Fibroblast of skin of left quadriceps (primary cell): ENCODE measurements at regions not wholly inside any gene's neighbourhood (a gene's known extent, or its start where the extent isn't known, plus 50 kb on each side); places are given as distances from the start of the nearest gene placed in this dataset.

Source experiments
- DNase-seq, 2 experiments: peaks; one replicate each; pipeline ENCODE4 v3.0.0-alpha.2; 2013; ENCODE audit warnings: low read depth in 2 of 2

DNA sequence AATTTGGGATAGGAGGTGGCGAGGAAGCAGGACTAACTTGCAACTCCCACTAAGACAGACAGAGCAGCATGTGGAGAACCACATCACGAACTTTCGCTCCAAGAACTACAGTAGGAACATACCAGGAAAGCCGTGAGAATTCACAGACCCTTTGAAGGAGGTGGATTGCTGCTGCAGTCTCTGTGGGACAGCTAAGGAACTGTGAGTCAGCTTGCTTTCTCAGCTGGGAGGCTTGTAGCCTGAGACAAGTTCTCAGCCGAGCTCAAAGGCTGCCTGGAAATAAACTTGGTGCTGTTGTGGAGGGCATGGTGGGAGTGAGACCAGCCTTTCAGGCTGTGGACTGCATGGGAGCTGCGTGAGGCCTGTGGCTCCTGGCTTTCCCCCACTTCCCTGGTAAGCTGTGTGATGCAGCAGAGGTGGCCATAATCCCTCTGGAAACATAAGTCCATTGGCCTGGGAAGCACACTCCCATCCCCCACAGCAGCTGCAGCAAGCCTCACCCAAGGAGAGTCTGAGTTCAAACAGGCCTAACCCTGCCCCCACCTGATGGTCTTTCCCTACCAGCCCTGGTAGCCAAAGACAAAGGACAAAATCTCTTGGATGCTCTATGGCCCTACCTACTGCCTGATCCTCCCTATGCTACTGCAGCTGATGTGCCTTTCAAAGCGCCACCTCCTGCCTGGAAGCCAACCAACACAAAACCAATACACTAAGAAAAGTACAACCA lies 441.1 kb upstream of the HTR2A start:
- peak; percentile 53 to 56 for DNase-seq

DNA sequence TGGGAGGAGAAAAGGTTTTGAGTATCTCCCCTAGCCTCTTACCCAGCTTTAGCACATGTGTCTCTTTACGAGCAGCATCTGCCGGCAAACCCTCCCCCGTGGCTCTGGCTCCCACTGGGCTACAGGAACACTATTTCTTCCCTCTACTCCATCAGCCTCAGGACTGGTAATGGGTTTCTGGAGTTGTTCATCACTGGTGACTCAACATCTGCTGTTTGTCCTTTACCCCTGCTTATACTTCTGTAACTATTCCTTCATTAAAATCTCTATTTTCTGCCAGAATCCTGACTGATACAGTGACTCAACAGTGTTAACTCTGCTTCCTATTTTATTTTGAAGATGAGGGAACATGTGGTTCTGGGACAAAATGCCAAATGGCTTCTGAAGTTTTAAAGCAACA lies 437.3 kb upstream of the HTR2A start:
- DNase-seq, result peak; percentile 95

DNA sequence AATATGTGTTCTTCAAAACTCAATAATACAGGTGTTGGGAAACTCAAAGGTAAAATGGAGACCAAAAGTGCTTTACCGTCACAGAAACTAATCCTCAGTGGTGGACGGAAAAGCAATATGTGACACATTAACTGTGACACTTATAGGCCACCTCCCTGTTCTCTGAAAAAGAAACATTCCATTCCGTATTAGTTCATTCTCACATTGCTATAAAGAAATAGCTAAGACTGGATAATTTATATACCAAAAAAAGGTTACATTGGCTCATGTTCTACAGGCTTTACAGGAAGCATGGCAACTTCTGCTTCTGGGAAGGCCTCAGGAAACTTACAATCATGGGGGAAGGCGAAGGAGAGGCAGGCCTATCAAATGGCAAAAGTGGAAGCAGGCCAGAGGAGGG lies 435.3 kb upstream of the HTR2A start:
- DNase-seq, result peak; percentile 42 to 47

DNA sequence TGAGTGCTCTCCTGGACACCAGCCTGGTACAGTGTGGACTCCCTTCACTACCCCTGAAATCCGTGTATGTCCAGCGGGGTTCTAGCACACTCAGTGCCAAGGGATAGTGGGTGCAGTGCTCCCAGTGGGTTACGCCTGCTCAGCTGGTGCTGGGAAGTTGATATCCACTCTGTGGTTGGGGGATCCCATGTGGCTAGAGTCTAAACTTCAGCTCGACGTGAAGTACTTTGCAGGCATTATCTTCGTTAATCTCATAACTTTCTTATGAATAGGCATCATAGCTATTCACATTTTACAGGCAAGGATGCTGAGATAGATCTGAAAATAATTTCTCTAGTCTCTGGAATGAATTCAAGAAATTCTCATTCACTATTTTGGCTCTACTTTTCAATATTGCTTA lies 433.2 kb upstream of the HTR2A start:
- no peak for DNase-seq

DNA sequence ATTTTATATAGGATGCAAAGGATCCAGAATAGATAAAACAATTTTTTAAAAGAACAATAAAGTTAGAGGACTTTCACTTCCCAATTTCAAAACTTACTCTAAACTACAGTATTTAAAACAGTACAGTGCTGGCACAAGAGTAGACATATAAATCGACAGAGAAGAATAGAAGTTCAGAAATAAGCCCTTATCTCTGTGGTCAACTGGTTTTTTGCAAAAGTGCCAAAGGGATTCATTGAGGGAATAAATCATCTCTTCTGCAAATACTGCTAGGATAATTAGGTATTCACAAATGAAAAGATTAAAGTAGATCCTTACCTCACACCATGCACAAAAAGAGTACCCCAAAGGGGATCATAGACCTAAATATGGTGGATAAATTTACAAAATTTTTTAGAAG lies 431.0 kb upstream of the HTR2A start:
- no peak for DNase-seq

DNA sequence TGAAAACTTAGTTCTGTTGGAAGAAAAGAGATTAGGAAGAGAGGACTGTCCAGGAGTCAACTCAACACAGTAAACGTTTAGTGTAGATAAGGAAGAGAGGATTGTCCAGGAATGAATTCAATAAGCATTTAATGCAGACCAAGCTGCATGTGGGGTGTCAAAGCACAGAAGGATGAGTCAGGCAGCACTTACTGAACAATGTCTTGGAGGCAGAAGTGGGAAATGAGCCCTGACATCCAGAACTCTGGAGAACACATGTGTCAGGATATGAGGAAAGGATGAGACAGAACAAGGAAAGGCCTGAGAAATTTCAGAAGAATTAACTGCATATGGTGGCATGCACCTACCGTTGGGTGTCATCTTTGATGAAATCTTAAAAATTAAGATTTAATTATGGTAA lies 429.2 kb upstream of the HTR2A start:
- peak; percentile 59 to 63 for DNase-seq

DNA sequence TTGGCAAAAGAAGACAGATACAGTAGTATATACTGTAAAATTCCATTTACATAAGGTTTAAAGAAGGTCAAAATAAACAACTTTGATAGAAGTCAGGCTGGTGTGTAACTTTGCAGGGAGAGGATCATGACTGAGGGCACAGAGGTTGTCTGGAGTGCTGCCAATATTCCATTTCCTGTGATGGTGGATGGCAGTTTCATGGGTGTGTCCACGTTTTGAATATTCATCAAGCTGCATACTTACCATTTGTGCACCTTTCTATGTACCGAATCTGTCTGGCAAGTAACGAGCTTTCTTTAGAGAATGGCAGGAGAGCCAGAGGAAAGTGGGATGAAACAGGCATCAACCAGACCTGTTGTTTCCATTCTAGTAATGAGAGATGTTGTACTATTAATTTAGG lies 420.5 kb upstream of the HTR2A start:
- no peak for DNase-seq

DNA sequence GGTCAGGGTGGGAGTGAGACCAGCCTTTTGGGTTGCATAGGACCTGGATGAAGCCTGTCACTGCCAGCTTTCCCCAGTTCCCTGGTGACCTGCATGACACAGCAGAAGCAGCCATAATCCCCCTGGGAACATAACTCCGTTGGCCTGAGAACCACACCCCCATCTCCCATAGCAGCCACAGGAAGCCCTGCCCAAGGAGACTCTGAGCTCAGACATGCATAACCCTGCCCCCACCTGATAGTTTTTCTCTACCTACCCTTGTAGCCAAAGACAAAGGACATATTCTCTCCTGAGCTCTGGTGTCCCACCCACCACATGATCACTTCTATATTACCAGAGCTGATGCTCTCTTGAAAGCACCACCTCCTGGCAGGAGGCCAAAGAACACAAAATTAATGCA lies 413.5 kb upstream of the HTR2A start:
- no peak for DNase-seq

DNA sequence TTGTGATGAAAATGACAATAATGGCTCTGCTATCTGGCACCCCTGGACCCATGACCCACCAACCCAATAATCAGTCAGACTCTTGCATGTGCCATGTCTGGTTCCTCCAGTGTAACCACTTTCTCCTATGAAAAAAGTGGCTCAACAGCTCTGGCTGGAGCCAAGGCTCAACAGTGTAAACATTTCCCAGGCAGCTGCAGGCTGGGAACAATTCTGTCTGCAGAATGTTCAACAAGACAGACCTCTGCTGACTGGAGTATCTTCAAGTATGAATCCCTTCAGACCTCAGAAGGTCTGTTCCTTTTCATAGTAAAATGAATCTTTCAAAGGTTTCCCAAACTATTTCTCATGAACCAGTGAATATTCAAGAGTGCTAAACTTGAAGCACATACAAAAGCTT lies 410.1 kb upstream of the HTR2A start:
- DNase-seq, result no peak

DNA sequence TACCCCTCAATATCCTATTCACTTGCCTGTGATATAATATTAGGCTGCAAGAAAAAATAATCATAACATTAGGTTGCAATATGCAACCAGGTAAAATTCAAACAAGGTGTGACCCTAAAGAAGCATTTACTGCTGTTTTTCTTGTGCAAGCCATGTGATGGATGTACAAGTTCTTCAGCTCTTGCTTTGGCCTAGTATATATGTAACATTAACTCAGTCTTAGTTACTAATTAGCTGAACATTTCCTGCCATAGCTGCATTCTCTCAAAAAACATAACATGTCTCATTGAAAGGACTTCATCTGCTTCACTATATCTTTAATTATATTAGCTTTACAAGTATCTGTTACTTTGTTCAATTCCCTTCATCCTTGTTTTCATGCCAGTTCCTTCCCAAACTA lies 406.8 kb upstream of the HTR2A start:
- no peak for DNase-seq

DNA sequence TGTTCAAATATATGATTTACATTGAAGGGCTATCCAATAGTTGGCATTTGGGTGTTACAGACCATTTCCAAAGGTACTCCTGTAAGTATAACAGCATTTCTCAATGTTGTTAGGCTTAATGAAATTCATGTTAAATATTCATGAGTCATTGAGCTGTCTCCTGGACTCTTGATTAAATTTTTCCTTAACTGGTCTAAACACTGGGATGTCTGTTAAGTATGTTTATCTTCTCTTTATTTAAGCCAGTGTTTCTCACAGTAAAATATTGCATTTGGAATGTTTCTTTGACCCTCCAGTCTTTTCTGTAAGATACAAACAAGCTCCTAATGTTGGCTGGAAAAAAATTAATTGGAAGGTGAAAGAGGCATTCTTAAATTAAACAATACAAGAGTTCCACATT lies 402.5 kb upstream of the HTR2A start:
- peak in 1 of 2 experiments; percentile 8 for DNase-seq

DNA sequence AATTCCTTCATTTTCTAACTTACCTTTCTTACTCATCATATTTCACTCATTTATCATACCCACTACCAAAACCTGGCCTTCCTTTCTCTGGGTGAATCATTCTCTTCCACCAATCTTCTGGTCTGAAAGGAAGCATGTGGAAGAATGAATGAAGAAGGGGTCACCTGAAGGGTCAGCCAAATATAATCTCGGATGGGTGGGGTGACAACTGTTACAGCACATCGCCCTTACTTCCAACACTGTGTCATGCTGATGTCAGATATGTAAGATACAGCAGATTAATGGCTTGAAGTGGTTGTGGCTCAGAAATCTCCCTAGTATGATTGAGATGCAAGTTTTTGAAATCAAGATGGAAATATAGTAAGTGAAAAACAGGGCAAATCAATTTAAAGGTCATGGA lies 401.7 kb upstream of the HTR2A start:
- DNase-seq, result no peak

DNA sequence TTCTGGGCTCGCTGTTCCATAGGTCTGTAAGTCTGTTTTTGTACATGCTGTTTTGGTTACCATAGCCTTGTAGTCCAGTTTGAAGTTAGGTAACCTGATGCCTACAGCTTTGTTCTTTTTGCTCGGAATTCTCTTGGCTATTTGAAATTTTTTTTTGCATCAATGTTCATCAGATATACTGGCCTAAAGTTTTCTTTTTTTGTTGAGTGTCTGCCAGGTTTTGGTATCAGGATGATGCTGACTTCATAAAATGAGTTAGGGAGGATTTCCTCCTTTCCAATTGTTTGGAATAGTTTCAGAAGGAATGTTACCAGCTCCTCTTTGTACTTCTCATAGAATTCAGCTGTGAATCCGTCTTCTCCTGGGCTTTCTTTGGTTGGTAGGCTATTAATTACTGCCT lies 397.8 kb upstream of the HTR2A start:
- DNase-seq, result no peak

DNA sequence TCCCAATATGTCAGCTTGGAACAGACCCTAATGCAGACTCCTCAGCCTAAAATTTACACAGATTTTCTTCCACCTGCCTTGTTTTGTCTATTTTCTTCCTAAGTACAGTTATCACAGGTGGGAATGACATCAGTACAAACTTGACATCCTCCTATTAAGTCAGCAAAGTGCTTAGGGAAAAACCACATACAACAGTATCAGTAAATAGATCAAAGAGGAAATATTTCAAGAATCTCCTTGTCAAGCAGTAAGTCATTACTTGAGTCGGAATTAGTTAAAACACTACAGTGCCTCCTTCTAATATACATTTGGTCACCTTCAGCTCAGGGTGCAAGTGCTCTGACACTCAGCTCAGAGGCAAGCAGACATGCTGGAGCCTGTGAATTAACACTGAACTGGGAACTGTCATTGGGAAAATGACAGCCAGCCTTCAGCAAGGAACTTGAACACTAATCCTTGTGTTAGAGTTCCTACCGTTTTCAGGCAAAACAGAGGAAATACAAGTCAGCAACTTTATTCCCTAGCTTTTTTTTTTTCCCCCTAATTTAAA lies 394.3 kb upstream of the HTR2A start:
- DNase-seq, result no peak

DNA sequence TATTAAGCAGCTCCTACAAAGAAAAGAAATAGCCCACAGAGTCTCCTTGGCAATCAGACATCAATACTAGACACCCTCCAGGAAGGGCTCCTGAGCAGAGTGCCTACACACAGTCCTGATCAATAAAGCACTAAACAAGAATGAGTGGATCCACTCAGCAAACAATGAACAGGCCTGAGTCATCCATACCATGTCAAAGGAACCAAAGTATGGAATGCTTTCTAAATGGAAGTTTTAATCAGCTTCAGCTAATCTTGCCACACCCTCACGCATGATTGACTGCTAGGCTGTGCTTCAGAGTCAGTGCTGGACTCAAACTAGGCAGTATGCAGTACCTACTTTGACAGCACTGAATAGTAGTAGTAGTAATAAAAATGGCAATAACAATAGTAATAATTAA lies 392.7 kb upstream of the HTR2A start:
- DNase-seq, result no peak

DNA sequence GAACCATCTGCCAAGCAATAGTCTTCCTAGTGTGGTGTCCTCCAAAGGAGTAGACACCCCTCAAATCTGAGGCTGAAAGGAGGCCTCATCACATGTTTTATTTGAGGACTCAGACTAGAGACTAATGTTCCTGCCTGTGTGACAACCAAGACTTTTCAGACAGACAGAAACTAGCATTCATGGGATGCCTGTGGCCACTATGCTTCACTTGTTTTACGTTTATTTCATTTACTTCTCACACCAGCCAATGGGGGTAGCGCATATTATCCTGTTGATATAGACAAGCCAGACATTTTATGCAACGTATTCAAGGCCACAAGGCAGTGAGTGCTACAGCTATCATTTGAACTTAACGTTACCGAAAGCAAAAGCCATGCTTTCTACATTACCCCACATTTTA lies 391.7 kb upstream of the HTR2A start:
- no peak for DNase-seq

DNA sequence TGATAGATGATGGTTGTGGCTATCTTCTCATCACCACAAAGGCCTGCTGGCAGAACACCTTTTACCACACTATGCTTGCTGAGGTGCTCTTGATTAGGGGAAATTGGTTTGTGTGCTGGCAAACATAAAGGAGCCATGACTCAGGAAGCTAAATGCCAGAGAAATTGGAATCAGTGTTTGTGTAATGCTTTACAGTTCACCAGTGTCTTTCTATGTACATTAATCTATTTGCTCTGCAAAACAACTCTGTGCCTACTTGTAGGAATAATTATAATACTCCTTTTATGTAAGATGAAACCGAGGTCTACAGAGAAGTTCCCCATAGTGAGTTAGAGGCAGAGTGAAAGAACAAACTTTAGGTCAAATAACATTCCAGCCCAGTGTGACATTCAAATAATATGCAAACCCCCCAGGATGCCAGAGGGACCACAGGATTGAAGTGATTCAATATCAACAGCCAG lies 390.5 kb upstream of the HTR2A start:
- DNase-seq, result peak; percentile 53 to 58

DNA sequence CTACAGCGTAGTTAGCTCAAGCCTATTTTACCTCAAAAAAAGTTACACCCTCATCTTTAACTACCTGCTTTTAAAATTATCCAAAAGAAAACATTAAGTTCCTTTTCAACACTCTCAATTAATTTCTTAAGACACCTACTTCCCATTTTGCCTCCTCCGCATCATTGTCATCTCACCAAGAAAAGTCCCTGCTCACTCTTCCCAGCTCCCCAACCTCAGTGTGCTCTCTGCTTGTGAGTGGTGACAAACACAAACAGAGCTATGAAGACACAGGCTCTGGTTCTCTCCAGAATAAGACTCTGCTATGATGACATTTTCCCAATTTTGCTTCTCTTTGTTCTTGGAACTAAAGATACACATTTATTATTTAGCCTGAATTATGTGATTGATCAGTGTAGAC lies 385.1 kb upstream of the HTR2A start:
- DNase-seq, result no peak

DNA sequence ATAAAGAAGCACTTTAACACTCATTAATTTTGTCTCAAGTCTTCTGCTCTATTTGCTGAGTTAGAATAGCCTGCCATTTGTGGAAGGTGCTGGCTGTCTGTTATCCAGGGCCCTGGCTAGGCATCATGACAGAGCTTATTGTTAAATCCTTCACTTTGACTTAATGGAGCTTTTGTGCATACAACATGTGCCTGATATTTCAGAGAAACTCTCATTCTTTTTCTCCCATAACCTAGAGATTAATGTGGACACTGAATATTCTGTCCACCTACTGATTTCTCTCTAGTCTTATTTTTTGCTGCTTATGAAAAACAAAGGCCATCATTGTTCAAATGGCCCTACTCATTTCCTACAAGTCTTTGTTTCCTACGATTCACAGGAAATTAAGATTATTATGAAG lies 383.1 kb upstream of the HTR2A start:
- DNase-seq, result no peak

DNA sequence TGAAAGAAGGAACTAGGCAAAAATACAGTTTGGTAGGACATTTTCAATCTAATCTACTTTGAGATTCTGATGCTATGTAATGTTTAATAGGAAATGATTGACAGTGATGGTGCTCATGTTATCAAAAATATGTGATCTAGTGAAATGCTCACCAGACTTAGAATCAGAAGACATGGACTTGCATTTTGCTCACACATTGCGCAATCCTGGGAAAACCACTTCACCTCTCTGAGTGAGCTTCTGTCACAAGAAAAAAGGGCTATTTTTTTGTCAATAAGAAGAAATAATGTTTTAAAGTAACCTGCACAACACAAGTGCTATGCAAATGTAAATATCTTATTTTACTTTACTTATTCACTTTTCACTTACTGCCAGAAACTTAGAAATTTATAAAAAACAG lies 380.9 kb upstream of the HTR2A start:
- no peak for DNase-seq

DNA sequence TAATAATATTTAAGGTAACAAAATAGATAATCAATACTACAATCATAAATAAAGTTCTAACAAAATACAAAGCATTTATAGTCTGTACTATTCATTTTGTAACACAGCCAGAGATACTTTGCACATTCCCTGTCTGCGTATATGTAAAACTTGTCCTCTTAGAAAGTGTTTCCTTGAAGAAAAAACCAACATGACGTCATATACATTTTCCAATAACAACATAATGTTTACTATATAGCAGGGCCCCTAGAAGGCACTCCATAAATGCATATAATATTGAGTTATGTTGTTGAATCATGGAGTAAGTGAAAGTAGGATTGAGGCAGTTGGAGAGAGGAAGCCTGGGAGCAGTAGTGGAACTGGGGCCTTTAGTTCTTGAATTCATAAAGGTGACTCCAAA lies 371.4 kb upstream of the HTR2A start:
- DNase-seq, result no peak

DNA sequence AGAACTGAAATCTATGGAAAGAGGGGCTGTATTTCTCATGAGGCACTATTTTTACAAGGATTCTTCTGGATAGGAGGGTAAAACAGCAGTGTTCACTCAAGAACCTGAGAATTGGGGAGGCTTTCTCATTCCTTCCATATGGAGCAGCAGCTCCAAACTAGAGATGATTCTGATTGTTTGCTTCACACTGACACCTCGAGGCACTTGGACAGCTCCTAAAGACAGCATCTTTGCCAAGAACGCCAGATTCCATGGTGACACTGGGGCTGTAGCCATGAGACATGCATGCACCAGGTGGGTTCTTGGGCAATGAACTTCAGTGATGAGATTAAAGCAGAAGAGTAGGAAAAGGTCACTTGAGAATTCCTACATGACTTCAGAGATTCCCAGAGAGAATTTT lies 361.5 kb upstream of the HTR2A start:
- DNase-seq, result no peak

DNA sequence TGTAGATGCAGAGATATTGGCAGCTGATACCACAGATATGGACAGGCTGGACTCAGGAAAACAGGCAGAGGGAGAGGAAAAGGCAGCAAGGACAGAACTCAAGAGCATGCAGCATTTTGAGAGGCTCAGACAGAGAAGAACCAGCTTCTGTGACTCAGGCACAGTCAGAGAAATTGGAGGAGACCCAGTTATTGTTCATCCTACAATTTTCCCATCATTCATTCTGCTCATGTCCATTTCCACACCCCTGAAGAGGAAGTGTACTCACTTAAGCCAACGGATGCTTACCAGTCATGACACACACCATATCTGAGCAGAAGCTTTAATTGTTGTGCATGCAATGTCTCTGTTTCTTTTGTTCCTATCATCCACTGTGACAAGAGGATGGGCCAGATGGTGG lies 359.8 kb upstream of the HTR2A start:
- DNase-seq, result peak; percentile 29 to 33

DNA sequence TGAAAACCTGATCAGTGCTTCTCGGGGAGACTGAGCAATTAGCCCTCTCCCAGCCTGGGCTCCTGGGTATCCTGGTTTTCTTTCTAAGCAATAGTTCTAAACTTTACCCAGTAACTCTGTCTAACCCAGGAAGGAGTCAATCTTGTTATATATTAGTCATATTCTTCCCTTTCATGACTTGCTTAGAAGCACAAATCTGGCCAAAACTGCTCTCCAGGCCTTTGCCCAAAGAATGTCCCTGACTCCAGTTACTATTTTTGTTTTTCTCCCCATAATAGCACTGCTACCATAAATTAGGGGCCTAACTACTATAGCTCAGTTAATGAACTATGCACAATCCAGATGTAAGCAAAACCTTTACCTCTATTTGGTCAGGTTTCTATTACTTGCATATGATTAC lies 355.8 kb upstream of the HTR2A start:
- DNase-seq, result no peak
